ENCODE measurements at regions not wholly inside any gene's neighbourhood (a gene's known extent, or its start where the extent isn't known, plus 50 kb on each side); places are given as distances from the start of the nearest gene placed in this dataset.

DNA sequence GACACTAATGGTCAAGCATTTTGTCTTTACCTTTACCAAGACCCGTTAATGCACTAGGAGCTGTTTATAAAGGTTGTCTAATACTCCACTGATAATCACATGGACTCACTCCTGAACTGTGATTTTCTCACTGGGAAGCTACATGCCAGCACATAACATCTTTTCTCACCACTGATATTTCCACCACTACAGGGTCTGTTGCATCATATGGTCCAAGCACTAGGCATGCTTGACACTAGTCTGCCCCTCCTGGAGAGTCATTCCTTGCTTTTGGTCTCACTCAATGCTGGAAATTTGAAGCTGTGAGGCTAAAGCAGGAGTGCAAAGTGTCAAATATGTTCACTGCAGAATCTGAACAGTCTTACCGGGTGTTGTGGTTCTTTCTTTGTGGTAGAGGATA lies 1576.8 kb downstream of the CDH8 start:
- H3K36me3 Mint-ChIP-seq (ENCODE audit: low read depth) = no peaks in the 10 kb centered on the region
- H3K27me3 Mint-ChIP-seq (ENCODE audit: insufficient read depth) = no peaks in the 10 kb centered on the region; the same call in 1 of the 2 replicates
- TF ChIP-seq CTCF (IDR thresholded peaks at IDR 0.05) = no peak
- no peak for DNase-seq
- H3K4me3 Mint-ChIP-seq = no peak overlapping the region
- H3K4me1 Mint-ChIP-seq (ENCODE audit: low read depth) = no peaks in the 10 kb centered on the region
- H3K9me3 Mint-ChIP-seq = peaks cover 28% of the 10 kb centered on the region
- H3K27ac Mint-ChIP-seq = no peak overlapping the region

GRCh38 chr16:60458255-60458654 lies 1578.0 kb downstream of the CDH8 start:
- no peaks in the 10 kb centered on the region for H3K27me3 Mint-ChIP-seq (ENCODE audit: insufficient read depth)
- no peaks in the 10 kb centered on the region for H3K36me3 Mint-ChIP-seq (ENCODE audit: low read depth)
- no peak for DNase-seq
- no peak overlapping the region for H3K4me3 Mint-ChIP-seq
- H3K27ac Mint-ChIP-seq = no peak overlapping the region
- H3K4me1 Mint-ChIP-seq (ENCODE audit: low read depth) = no peaks in the 10 kb centered on the region
- no peak for TF ChIP-seq CTCF (IDR thresholded peaks at IDR 0.05)
- peaks cover 31% of the 10 kb centered on the region for H3K9me3 Mint-ChIP-seq

DNA sequence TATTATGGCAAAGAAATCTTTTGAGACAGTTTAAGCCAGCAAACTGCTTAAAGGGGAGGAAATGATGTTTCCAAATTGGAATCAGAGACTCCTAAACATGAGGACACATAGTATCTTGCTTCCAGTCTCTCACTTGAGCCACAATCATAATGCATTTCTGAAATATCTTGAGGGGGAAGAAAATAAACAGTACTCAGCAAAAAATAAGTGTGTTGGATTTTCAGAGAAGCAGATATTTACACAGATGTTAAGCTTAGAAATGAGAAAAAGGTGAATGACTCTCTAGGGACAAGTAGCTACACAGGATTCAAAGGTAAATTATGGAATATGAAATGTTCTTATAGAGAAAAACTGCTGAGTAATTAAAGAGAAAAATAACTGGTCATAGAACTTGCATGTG lies 1583.6 kb downstream of the CDH8 start:
- no peak for DNase-seq
- Mint-ChIP-seq H3K4me1 (ENCODE audit: low read depth) (no peaks in the 10 kb centered on the region), H3K36me3 (ENCODE audit: low read depth) (no peaks in the 10 kb centered on the region), H3K27ac (no peak overlapping the region), H3K27me3 (ENCODE audit: insufficient read depth) (no peaks in the 10 kb centered on the region), H3K9me3 (peaks cover 28% of the 10 kb centered on the region), H3K4me3 (no peak overlapping the region)
- no peak for TF ChIP-seq CTCF (IDR thresholded peaks at IDR 0.05)

- no peak for DNase-seq
- Mint-ChIP-seq H3K27me3 (ENCODE audit: insufficient read depth) (no peaks in the 10 kb centered on the region), H3K36me3 (ENCODE audit: low read depth) (peaks cover 4% of the 10 kb centered on the region; the same call in 1 of the 2 replicates), H3K4me3 (no peak overlapping the region), H3K4me1 (ENCODE audit: low read depth) (no peaks in the 10 kb centered on the region), H3K9me3 (peaks cover 26% of the 10 kb centered on the region), H3K27ac (no peak overlapping the region)
- TF ChIP-seq CTCF (IDR thresholded peaks at IDR 0.05) = no peak
Observed at GRCh38 chr16:60438894-60439293, 1597.3 kb downstream of the CDH8 start.

GRCh38 chr16:60432472-60432871 lies 1603.8 kb downstream of the CDH8 start:
- H3K36me3 Mint-ChIP-seq (ENCODE audit: low read depth) = peaks cover 4% of the 10 kb centered on the region; the same call in 1 of the 2 replicates
- no peak overlapping the region for H3K27ac Mint-ChIP-seq
- DNase-seq = no peak
- no peak overlapping the region for H3K4me3 Mint-ChIP-seq
- H3K4me1 Mint-ChIP-seq (ENCODE audit: low read depth) = no peaks in the 10 kb centered on the region
- TF ChIP-seq CTCF (IDR thresholded peaks at IDR 0.05) = no peak
- peaks cover 41% of the 10 kb centered on the region for H3K9me3 Mint-ChIP-seq
- no peaks in the 10 kb centered on the region for H3K27me3 Mint-ChIP-seq (ENCODE audit: insufficient read depth)

GRCh38 chr16:60419859-60420258 lies 1616.4 kb downstream of the CDH8 start:
- no peak overlapping the region for H3K27ac Mint-ChIP-seq
- H3K4me3 Mint-ChIP-seq = no peak overlapping the region
- DNase-seq = no peak
- no peak for TF ChIP-seq CTCF (IDR thresholded peaks at IDR 0.05)
- no peaks in the 10 kb centered on the region for H3K4me1 Mint-ChIP-seq (ENCODE audit: low read depth)
- H3K27me3 Mint-ChIP-seq (ENCODE audit: insufficient read depth) = no peaks in the 10 kb centered on the region
- H3K9me3 Mint-ChIP-seq = peaks cover 32% of the 10 kb centered on the region
- H3K36me3 Mint-ChIP-seq (ENCODE audit: low read depth) = no peaks in the 10 kb centered on the region
